ENCODE measurements at regions not wholly inside any gene's neighbourhood (a gene's known extent, or its start where the extent isn't known, plus 50 kb on each side); places are given as distances from the start of the nearest gene placed in this dataset.

GRCh38 chr4:18071894-18072293 is 50.3 kb upstream of the LCORL start:
- no peaks in the 10 kb centered on the region for H3K36me3 ChIP-seq
- H3K4me1 ChIP-seq = peaks cover 0 to 10% (median 0%) of the 10 kb centered on the region in 6 donors
- no peak overlapping the region for H3K4me3 ChIP-seq
- no peak for DNase-seq
- H3K9me3 ChIP-seq = peaks cover 0 to 9% (median 0%) of the 10 kb centered on the region in 8 donors
- no peak for TF ChIP-seq CTCF (IDR thresholded peaks at IDR 0.05 in 8 of 11, conservative IDR thresholded peaks at IDR 0.05 in 3 of 11)
- TF ChIP-seq POLR2AphosphoS5 (IDR thresholded peaks at IDR 0.05) = no peak
- TF ChIP-seq POLR2A (IDR thresholded peaks at IDR 0.05) = no peak
- intact Hi-C loops (cut with DNase I; ENCODE audit: low total_unique reads) = no loop called here
- H3K27ac ChIP-seq = no peak overlapping the region
- peaks cover 0 to 36% (median 0%) of the 10 kb centered on the region in 7 donors for H3K27me3 ChIP-seq (replicated peaks in 1 of 7)

Small RNA genes in the stretch of these regions (small RNA-seq; reads per million reads assigned to genes)
- gene RNA5SP157 = 0 reads per million in 4 donors
